H1 (cell line): ENCODE measurements at regions not wholly inside any gene's neighbourhood (a gene's known extent, or its start where the extent isn't known, plus 50 kb on each side); places are given as distances from the start of the nearest gene placed in this dataset.

Experiments used
- BCL11A ChIP-seq, 2 experiments: IDR thresholded peaks; one replicate each; pipeline ENCODE4 v1.6.1; 2011; ENCODE audit warnings: low read depth in 2 of 2, low read length in 2 of 2, mild to moderate bottlenecking in 2 of 2
- CBX5 ChIP-seq: fragments of 300-800, 300-1000 bp; sonication (generic); IDR thresholded peaks from 2 replicates; pipeline ENCODE4 v1.7.1; 2016; ENCODE audit warnings: antibody characterized with exemption, low read length, low read depth
- EP300 ChIP-seq, 2 experiments: IDR thresholded peaks; 1 replicate in 1 of 2; 2 replicates in 1 of 2; pipeline ENCODE4 v1.6.1; 2011 to 2012; ENCODE audit warnings: low read depth in 2 of 2, low read length in 2 of 2, mild to moderate bottlenecking in 2 of 2, borderline replicate concordance in 1 of 2, inconsistent platforms in 1 of 2, moderate library complexity in 1 of 2
- JUN ChIP-seq: IDR thresholded peaks from 2 replicates; pipeline ENCODE4 v1.6.1; 2011; ENCODE audit warnings: low read depth, mild to moderate bottlenecking, improper control_type of control experiment, low read length
- KDM5A ChIP-seq: fragments of 200-600 bp; IDR thresholded peaks from 2 replicates; pipeline ENCODE4 v1.7.1; 2012; ENCODE audit warnings: mild to moderate bottlenecking, low read length, inconsistent platforms, mixed read lengths
- SP1 ChIP-seq: IDR thresholded peaks from 2 replicates; pipeline ENCODE4 v1.6.1; 2011; ENCODE audit warnings: low read depth, low read length
- TBP ChIP-seq: IDR thresholded peaks from 2 replicates; pipeline ENCODE4 v1.6.1; 2011; ENCODE audit warnings: low read depth, low read length, improper control_type of control experiment
- TEAD4 ChIP-seq: IDR thresholded peaks from 2 replicates; pipeline ENCODE4 v1.6.1; 2012; ENCODE audit warnings: low read depth, low read length, inconsistent platforms, mixed read lengths
- TF ChIP-seq, protein P1 (sequence below): fragments of 300-600 bp; sonication (generic); IDR thresholded peaks from 2 replicates; pipeline ENCODE4 v1.7.1; 2012; ENCODE audit warnings: low read length, moderate library complexity, mild to moderate bottlenecking, inconsistent platforms; ENCODE audit not compliant: insufficient replicate concordance

DNA sequence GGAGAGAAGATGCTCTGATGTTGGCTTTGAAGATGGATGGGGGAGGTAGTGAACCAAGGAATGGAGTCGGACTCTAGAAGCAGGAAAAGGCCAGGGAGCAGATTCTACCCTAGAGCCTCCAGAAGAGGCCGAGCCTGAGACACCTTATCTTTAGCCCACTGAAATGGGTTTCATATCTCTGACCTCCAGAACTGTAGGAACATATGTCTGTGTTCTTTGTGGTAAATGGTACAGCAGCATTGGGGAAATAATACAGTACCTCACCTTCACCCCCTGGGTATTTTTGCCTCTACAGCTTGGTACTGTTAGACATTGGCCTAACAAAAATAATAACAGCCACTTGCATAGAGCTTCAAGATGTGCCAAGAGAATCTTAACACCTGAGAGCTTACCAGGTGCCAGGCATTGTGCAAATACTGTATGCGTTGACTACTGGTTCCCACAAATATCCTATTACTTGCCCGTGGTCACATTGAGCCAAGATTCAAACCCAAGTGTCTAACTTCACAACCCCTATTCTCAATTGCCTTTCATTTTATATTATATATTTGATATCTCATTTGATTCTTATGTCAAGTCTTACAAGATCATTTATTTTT, 57.0 kb upstream of the PGM2 start (continued):
- TF ChIP-seq CBX5 = no peak
- TF ChIP-seq KDM5A = no peak
- no peak for TF ChIP-seq JUN
- no peak for TF ChIP-seq BCL11A (IDR thresholded peaks at IDR 0.05; ENCODE audit: low read depth in 2 of 2, low read length in 2 of 2)
- TF ChIP-seq, protein P1, sequence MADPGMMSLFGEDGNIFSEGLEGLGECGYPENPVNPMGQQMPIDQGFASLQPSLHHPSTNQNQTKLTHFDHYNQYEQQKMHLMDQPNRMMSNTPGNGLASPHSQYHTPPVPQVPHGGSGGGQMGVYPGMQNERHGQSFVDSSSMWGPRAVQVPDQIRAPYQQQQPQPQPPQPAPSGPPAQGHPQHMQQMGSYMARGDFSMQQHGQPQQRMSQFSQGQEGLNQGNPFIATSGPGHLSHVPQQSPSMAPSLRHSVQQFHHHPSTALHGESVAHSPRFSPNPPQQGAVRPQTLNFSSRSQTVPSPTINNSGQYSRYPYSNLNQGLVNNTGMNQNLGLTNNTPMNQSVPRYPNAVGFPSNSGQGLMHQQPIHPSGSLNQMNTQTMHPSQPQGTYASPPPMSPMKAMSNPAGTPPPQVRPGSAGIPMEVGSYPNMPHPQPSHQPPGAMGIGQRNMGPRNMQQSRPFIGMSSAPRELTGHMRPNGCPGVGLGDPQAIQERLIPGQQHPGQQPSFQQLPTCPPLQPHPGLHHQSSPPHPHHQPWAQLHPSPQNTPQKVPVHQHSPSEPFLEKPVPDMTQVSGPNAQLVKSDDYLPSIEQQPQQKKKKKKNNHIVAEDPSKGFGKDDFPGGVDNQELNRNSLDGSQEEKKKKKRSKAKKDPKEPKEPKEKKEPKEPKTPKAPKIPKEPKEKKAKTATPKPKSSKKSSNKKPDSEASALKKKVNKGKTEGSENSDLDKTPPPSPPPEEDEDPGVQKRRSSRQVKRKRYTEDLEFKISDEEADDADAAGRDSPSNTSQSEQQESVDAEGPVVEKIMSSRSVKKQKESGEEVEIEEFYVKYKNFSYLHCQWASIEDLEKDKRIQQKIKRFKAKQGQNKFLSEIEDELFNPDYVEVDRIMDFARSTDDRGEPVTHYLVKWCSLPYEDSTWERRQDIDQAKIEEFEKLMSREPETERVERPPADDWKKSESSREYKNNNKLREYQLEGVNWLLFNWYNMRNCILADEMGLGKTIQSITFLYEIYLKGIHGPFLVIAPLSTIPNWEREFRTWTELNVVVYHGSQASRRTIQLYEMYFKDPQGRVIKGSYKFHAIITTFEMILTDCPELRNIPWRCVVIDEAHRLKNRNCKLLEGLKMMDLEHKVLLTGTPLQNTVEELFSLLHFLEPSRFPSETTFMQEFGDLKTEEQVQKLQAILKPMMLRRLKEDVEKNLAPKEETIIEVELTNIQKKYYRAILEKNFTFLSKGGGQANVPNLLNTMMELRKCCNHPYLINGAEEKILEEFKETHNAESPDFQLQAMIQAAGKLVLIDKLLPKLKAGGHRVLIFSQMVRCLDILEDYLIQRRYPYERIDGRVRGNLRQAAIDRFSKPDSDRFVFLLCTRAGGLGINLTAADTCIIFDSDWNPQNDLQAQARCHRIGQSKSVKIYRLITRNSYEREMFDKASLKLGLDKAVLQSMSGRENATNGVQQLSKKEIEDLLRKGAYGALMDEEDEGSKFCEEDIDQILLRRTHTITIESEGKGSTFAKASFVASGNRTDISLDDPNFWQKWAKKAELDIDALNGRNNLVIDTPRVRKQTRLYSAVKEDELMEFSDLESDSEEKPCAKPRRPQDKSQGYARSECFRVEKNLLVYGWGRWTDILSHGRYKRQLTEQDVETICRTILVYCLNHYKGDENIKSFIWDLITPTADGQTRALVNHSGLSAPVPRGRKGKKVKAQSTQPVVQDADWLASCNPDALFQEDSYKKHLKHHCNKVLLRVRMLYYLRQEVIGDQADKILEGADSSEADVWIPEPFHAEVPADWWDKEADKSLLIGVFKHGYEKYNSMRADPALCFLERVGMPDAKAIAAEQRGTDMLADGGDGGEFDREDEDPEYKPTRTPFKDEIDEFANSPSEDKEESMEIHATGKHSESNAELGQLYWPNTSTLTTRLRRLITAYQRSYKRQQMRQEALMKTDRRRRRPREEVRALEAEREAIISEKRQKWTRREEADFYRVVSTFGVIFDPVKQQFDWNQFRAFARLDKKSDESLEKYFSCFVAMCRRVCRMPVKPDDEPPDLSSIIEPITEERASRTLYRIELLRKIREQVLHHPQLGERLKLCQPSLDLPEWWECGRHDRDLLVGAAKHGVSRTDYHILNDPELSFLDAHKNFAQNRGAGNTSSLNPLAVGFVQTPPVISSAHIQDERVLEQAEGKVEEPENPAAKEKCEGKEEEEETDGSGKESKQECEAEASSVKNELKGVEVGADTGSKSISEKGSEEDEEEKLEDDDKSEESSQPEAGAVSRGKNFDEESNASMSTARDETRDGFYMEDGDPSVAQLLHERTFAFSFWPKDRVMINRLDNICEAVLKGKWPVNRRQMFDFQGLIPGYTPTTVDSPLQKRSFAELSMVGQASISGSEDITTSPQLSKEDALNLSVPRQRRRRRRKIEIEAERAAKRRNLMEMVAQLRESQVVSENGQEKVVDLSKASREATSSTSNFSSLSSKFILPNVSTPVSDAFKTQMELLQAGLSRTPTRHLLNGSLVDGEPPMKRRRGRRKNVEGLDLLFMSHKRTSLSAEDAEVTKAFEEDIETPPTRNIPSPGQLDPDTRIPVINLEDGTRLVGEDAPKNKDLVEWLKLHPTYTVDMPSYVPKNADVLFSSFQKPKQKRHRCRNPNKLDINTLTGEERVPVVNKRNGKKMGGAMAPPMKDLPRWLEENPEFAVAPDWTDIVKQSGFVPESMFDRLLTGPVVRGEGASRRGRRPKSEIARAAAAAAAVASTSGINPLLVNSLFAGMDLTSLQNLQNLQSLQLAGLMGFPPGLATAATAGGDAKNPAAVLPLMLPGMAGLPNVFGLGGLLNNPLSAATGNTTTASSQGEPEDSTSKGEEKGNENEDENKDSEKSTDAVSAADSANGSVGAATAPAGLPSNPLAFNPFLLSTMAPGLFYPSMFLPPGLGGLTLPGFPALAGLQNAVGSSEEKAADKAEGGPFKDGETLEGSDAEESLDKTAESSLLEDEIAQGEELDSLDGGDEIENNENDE = no peak
- no peak for TF ChIP-seq TEAD4
- TF ChIP-seq SP1 = no peak
- no peak for TF ChIP-seq EP300 (IDR thresholded peaks at IDR 0.05; ENCODE audit: borderline replicate concordance in 1 of 2, low read depth in 2 of 2, low read length in 2 of 2)
- no peak for TF ChIP-seq TBP
